B cell (primary cell): ENCODE measurements at regions not wholly inside any gene's neighbourhood (a gene's known extent, or its start where the extent isn't known, plus 50 kb on each side); places are given as distances from the start of the nearest gene placed in this dataset.

Experiments used
- ATAC-seq: fragments of 200-7000 bp; cut with Tn5 transposase; one replicate; pipeline ENCODE4 v1.10.0; 2021; ENCODE audit warnings: low read depth, mild to moderate bottlenecking, moderate number of reproducible peaks, moderate library complexity
- CTCF ChIA-PET: fragments of 350-600 bp; sonication (Branson Sonifier 250); formaldehyde crosslinking; loops from one replicate; lab custom pipeline; 2021; ENCODE audit warnings: antibody characterized with exemption, inconsistent platforms; lab: Charles Lee
- POLR2A ChIA-PET: fragments of 350-600 bp; sonication (Branson Sonifier 250); formaldehyde crosslinking; loops from one replicate; lab custom pipeline; 2021; ENCODE audit warnings: antibody characterized with exemption; lab: Charles Lee
- DNase-seq: peaks from one replicate; pipeline ENCODE4 v3.0.0; 2013
- H2AFZ ChIP-seq: 2 replicates; pipeline ENCODE4 v1.6.1; 2012; ENCODE audit warnings: mild to moderate bottlenecking, low read depth, low read length; ENCODE audit not compliant: insufficient read depth, poor library complexity, severe bottlenecking
- H3K27ac ChIP-seq, 2 donors: 1 replicate in 1 of 2; 2 replicates in 1 of 2; pipeline ENCODE4 v1.5.1; 2012 to 2013; ENCODE audit warnings: low read length in 2 of 2, mild to moderate bottlenecking in 2 of 2, moderate library complexity in 1 of 2
- H3K27me3 ChIP-seq, 4 experiments: fragments of 200-600 bp in 1 of 4; sonication (generic) in 1 of 4; replicated peaks in 1 of 4; 1 replicate in 2 of 4; 2 replicates in 2 of 4; pipeline versions ENCODE4 v1.6.1 to v1.7.0; 2013 to 2016; ENCODE audit warnings: low read length in 3 of 4, mild to moderate bottlenecking in 2 of 4, mixed read lengths in 1 of 4, moderate library complexity in 1 of 4; ENCODE audit not compliant: insufficient read depth in 4 of 4, control insufficient read depth in 3 of 4; ENCODE audit errors: control extremely low read depth in 1 of 4
- H3K36me3 ChIP-seq, 2 experiments: replicated peaks in 1 of 2; 1 replicate in 1 of 2; 2 replicates in 1 of 2; pipeline versions ENCODE4 v1.6.1 to v1.7.1; 2013; ENCODE audit warnings: low read length in 1 of 2; ENCODE audit not compliant: insufficient read depth in 2 of 2, control insufficient read depth in 1 of 2; ENCODE audit errors: control extremely low read depth in 1 of 2, extremely low read depth in 1 of 2
- H3K4me1 ChIP-seq, 2 donors: fragments of 200-600 bp in 1 of 2; sonication (generic) in 1 of 2; 1 replicate in 1 of 2; 2 replicates in 1 of 2; pipeline versions ENCODE4 v1.5.1 to v1.6.1; 2013 to 2017; ENCODE audit warnings: low read length in 2 of 2; ENCODE audit not compliant: control insufficient read depth in 2 of 2, insufficient read depth in 2 of 2
- H3K4me2 ChIP-seq: replicated peaks from 2 replicates; pipeline ENCODE3; 2012; ENCODE audit warnings: mild to moderate bottlenecking, low read depth, low read length; ENCODE audit not compliant: poor library complexity, severe bottlenecking
- H3K4me3 ChIP-seq, 5 experiments: fragments of 200-600 bp in 1 of 5; sonication (generic) in 1 of 5; 1 replicate in 3 of 5; 2 replicates in 2 of 5; pipeline versions ENCODE4 v1.5.1 to v1.7.0; 2011 to 2016; ENCODE audit warnings: low read length in 4 of 5, mild to moderate bottlenecking in 4 of 5, low read depth in 2 of 5, control low read depth in 1 of 5, moderate library complexity in 1 of 5; ENCODE audit not compliant: insufficient read depth in 1 of 5; ENCODE audit errors: control extremely low read depth in 1 of 5, extremely low read depth in 1 of 5
- H3K79me2 ChIP-seq: fragments of 200-600 bp; sonication (generic); one replicate; pipeline ENCODE4 v1.6.0; 2016; ENCODE audit warnings: low read length; ENCODE audit not compliant: control insufficient read depth, insufficient read depth
- H3K9ac ChIP-seq: fragments of 200-600 bp; sonication (generic); 2 replicates; pipeline ENCODE4 v1.6.1; 2017; ENCODE audit warnings: mild to moderate bottlenecking, low read length, moderate library complexity
- H3K9me3 ChIP-seq, 3 donors: one replicate each; pipeline versions ENCODE4 v1.6.1 to v1.7.1; 2013; ENCODE audit warnings: low read length in 2 of 3; ENCODE audit not compliant: control insufficient read depth in 2 of 3, insufficient read depth in 1 of 3; ENCODE audit errors: control extremely low read depth in 1 of 3
- H4K20me1 ChIP-seq: 2 replicates; pipeline ENCODE4 v1.6.0; 2012; ENCODE audit warnings: mild to moderate bottlenecking, low read length; ENCODE audit not compliant: insufficient read depth, control insufficient read depth, poor library complexity, severe bottlenecking
- H3K27ac Mint-ChIP-seq: one replicate; pipeline ENCODE4 v1.8.0; 2021; ENCODE audit warnings: mixed read lengths
- H3K27me3 Mint-ChIP-seq: one replicate; pipeline ENCODE4 v1.8.0; 2021; ENCODE audit warnings: mixed read lengths
- H3K4me1 Mint-ChIP-seq: one replicate; pipeline ENCODE4 v1.8.0; 2021; ENCODE audit warnings: mixed read lengths
- H3K4me3 Mint-ChIP-seq: one replicate; pipeline ENCODE4 v1.8.0; 2021; ENCODE audit warnings: mixed read lengths
- H3K9me3 Mint-ChIP-seq: one replicate; pipeline ENCODE4 v1.8.0; 2022; ENCODE audit warnings: mixed read lengths; ENCODE audit not compliant: insufficient read depth
- EZH2 ChIP-seq: IDR thresholded peaks from 2 replicates; pipeline ENCODE4 v1.6.1; 2012; ENCODE audit warnings: borderline replicate concordance, low read depth, mild to moderate bottlenecking, moderate library complexity, low read length; ENCODE audit not compliant: insufficient read depth, poor library complexity, severe bottlenecking
- WGBS: methylation state at CpG from one replicate; pipeline ENCODE4 v1.1.5; 2013; ENCODE audit warnings: missing lambda C conversion rate; ENCODE audit not compliant: insufficient coverage; 5-methylcytosine and 5-hydroxymethylcytosine counted together
- intact Hi-C: fragments of 100-400 bp; cut with micrococcal nuclease; formaldehyde crosslinking; loops from one replicate; pipeline ENCODE4 v1.10.0; 2022
- TF ChIP-seq, protein P1 (sequence below): fragments of 200-600 bp; IDR thresholded peaks from one replicate; pipeline ENCODE4 v1.8.0; 2022; ENCODE audit warnings: antibody characterized with exemption, mild to moderate bottlenecking

DNA sequence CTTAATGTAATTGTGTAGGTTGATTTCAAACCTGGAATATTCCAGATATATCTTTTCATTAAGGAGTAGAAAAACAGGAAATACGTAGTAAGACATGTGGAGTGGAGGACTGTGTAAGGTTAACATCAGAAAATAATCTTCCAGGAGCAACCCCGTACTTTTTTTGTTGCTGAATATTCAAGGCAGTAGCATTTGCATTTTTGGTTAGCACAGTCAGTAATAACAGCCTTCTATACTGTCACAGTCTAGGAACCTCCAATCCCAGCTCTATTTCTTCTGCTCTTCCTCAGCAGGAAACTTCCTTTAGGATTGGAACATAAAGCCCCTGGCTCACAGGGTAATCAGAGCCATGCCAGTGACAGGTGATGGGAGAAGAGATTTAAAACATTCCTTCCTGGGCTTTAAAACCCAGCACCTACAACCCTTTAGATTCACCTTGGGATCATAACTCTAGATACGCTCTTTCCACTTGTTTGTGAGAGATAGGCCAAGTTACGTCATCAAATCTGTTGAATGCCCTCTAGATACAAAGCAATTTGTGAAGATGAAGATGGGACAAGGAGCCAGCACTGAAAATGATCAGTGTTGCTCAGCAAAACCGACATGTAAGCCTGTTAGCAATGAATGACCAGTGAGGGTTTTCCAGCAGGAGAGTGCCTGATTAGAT is 248.5 kb upstream of the NPY start:
- no peak for ATAC-seq
- no peaks in the 10 kb centered on the region for H3K9me3 ChIP-seq
- H3K27ac Mint-ChIP-seq = no peak overlapping the region
- no peaks in the 10 kb centered on the region for H4K20me1 ChIP-seq
- no peaks in the 10 kb centered on the region for H3K27me3 ChIP-seq
- no peaks in the 10 kb centered on the region for H3K36me3 ChIP-seq
- no peak overlapping the region for H3K4me2 ChIP-seq
- no peaks in the 10 kb centered on the region for H3K27me3 Mint-ChIP-seq
- H3K9ac ChIP-seq = no peak overlapping the region
- no peaks in the 10 kb centered on the region for H3K79me2 ChIP-seq
- no peak for DNase-seq
- no peak overlapping the region for H3K4me3 Mint-ChIP-seq
- no peak overlapping the region for H2AFZ ChIP-seq
- no peaks in the 10 kb centered on the region for H3K4me1 Mint-ChIP-seq
- POLR2A ChIA-PET = no interaction called here
- H3K9me3 Mint-ChIP-seq = no peaks in the 10 kb centered on the region
- intact Hi-C loops = no loop called here
- no peak for TF ChIP-seq EZH2
- TF ChIP-seq, protein P1, sequence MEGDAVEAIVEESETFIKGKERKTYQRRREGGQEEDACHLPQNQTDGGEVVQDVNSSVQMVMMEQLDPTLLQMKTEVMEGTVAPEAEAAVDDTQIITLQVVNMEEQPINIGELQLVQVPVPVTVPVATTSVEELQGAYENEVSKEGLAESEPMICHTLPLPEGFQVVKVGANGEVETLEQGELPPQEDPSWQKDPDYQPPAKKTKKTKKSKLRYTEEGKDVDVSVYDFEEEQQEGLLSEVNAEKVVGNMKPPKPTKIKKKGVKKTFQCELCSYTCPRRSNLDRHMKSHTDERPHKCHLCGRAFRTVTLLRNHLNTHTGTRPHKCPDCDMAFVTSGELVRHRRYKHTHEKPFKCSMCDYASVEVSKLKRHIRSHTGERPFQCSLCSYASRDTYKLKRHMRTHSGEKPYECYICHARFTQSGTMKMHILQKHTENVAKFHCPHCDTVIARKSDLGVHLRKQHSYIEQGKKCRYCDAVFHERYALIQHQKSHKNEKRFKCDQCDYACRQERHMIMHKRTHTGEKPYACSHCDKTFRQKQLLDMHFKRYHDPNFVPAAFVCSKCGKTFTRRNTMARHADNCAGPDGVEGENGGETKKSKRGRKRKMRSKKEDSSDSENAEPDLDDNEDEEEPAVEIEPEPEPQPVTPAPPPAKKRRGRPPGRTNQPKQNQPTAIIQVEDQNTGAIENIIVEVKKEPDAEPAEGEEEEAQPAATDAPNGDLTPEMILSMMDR = no peak
- H3K27ac ChIP-seq = no peak overlapping the region
- no peaks in the 10 kb centered on the region for H3K4me1 ChIP-seq
- H3K4me3 ChIP-seq = no peak overlapping the region
- 84% methylated on average over 3 of the region's 5 CpGs for WGBS
- CTCF ChIA-PET = no interaction called here

DNA sequence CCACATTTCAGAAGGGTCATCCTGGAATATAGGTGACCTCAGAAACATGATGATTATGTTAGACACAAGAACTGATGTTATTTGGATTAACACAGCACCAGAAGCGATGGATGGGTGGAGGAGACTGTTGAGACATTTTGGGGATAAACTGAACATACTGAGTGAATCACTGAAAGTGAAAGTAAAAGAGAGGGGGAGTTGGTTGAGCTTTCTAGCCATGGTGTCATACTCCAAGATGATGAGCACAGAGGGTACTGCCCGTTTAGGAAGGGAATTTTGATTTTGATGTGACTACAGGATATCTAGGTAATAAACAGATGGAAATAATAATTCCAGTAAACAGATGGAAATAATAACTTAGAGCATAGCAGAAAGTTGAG is 248.0 kb upstream of the NPY start:
- H2AFZ ChIP-seq = no peak overlapping the region
- no peak overlapping the region for H3K4me3 Mint-ChIP-seq
- H3K9me3 Mint-ChIP-seq = no peaks in the 10 kb centered on the region
- no peaks in the 10 kb centered on the region for H3K36me3 ChIP-seq
- no peaks in the 10 kb centered on the region for H4K20me1 ChIP-seq
- ATAC-seq = no peak
- TF ChIP-seq, protein P1 = no peak
- no peak for TF ChIP-seq EZH2
- H3K27me3 Mint-ChIP-seq = no peaks in the 10 kb centered on the region
- intact Hi-C loops = no loop called here
- ChIA-PET POLR2A (no interaction called here), CTCF (no interaction called here)
- no peaks in the 10 kb centered on the region for H3K4me1 Mint-ChIP-seq
- no peak overlapping the region for H3K27ac ChIP-seq
- H3K9me3 ChIP-seq = no peaks in the 10 kb centered on the region
- 100% methylated on average over 1 of the region's 2 CpGs for WGBS
- H3K4me2 ChIP-seq = no peak overlapping the region
- H3K79me2 ChIP-seq = no peaks in the 10 kb centered on the region
- H3K27ac Mint-ChIP-seq = no peak overlapping the region
- DNase-seq = no peak
- H3K27me3 ChIP-seq = no peaks in the 10 kb centered on the region
- no peaks in the 10 kb centered on the region for H3K4me1 ChIP-seq
- H3K9ac ChIP-seq = no peak overlapping the region
- H3K4me3 ChIP-seq = no peak overlapping the region
